ENCODE measurements at regions not wholly inside any gene's neighbourhood (a gene's known extent, or its start where the extent isn't known, plus 50 kb on each side); places are given as distances from the start of the nearest gene placed in this dataset.
A peak's percentile ranks its signal among the peaks of the same experiment; 100 is the strongest.
"Not testable (repeated sequence)": the region's sequence is repeated elsewhere in the genome, so short reads cannot be mapped to it uniquely, and the experiment has no call there.

GRCh38 chr7:67478066-67478465 lies 481.4 kb downstream of the TYW1 start:
- peaks cover 0 to 6% (median 0%) of the 10 kb centered on the region in 11 experiments; a peak in 4 of 22 replicates for H3K9me3 ChIP-seq (replicated peaks in 1 of 11)
- TF ChIP-seq Cebpa-rat (IDR thresholded peaks at IDR 0.05) = no peak
- no peak overlapping the region for H3K4me2 ChIP-seq
- no peaks in the 10 kb centered on the region for H3K27me3 ChIP-seq
- H3K36me3 ChIP-seq = no peaks in the 10 kb centered on the region
- H4K20me1 ChIP-seq = no peaks in the 10 kb centered on the region
- no peak overlapping the region for H3K4me3 ChIP-seq
- H3K4me1 ChIP-seq = no peaks in the 10 kb centered on the region
- no peak overlapping the region for H3K27ac ChIP-seq
- H3K9ac ChIP-seq = no peak overlapping the region

GRCh38 chr7:67484244-67484751 lies 487.7 kb downstream of the TYW1 start:
- Histone ChIP-seq H3K4me3 (peak overlapping the region in 5 of 10 experiments; percentile 27 to 51 (median 44); a peak in 8 of 20 replicates), H3K9me3 (replicated peaks in 1 of 11) (no peaks in the 10 kb centered on the region), H3K27me3 (no peaks in the 10 kb centered on the region), H4K20me1 (no peaks in the 10 kb centered on the region), H3K9ac (peak overlapping the region in 5 of 11 experiments; percentile 16 to 57 (median 32); a peak in 6 of 22 replicates), H3K4me1 (peaks cover 6 to 11% (median 9%) of the 10 kb centered on the region in 10 experiments; a peak in 19 of 20 replicates), H3K36me3 (no peaks in the 10 kb centered on the region), H3K4me2 (peak overlapping the region; percentile 32 to 92 (median 72); a peak in 21 of 22 replicates), H3K27ac (no peak overlapping the region)
- no peak for TF ChIP-seq Cebpa-rat (IDR thresholded peaks at IDR 0.05)

GRCh38 chr7:67486401-67486800 lies 489.8 kb downstream of the TYW1 start:
- Histone ChIP-seq H3K9ac (no peak overlapping the region), H3K4me3 (no peak overlapping the region), H3K27ac (no peak overlapping the region), H3K36me3 (no peaks in the 10 kb centered on the region), H4K20me1 (no peaks in the 10 kb centered on the region), H3K27me3 (no peaks in the 10 kb centered on the region), H3K4me1 (peaks cover 6 to 11% (median 9%) of the 10 kb centered on the region in 10 experiments; a peak in 19 of 20 replicates), H3K4me2 (no peak overlapping the region), H3K9me3 (replicated peaks in 1 of 11) (peaks cover 0 to 2% (median under 1%) of the 10 kb centered on the region in 11 experiments; a peak in 3 of 22 replicates)
- TF ChIP-seq Cebpa-rat (IDR thresholded peaks at IDR 0.05) = no peak

DNA sequence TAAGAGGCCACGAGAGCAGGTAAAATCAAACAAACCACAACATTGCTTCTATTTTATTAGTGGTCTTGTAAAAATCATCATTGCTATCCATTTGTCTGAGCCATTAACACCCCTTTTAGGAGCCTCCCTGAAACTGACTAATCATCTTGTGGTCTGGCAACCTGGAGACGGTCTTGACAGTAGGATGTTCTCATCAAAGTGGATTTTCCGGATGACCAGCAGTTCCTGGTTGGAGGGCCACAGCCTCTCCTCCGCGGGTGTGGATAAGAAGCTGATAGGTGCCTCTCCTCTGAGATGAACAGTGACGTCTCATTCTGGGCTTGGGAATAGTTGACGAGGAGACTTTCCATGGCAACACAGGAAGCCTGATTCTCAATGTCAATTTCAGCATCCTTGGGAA lies 490.7 kb downstream of the TYW1 start:
- Histone ChIP-seq H3K4me2 (no peak overlapping the region), H3K27me3 (no peaks in the 10 kb centered on the region), H3K4me1 (peaks cover 6 to 11% (median 9%) of the 10 kb centered on the region in 10 experiments; a peak in 19 of 20 replicates), H3K27ac (no peak overlapping the region), H4K20me1 (no peaks in the 10 kb centered on the region), H3K4me3 (no peak overlapping the region), H3K9ac (no peak overlapping the region), H3K9me3 (replicated peaks in 1 of 11) (peaks cover 0 to 9% (median 6%) of the 10 kb centered on the region in 11 experiments; a peak in 4 of 22 replicates), H3K36me3 (no peaks in the 10 kb centered on the region)
- TF ChIP-seq Cebpa-rat (IDR thresholded peaks at IDR 0.05) = no peak

- Histone ChIP-seq H3K9ac (no peak overlapping the region), H3K27me3 (no peaks in the 10 kb centered on the region), H3K4me1 (peaks cover under 1 to 5% (median 2%) of the 10 kb centered on the region in 10 experiments; a peak in 16 of 20 replicates), H3K27ac (no peak overlapping the region), H3K9me3 (replicated peaks in 1 of 11) (peaks cover 0 to 9% (median 6%) of the 10 kb centered on the region in 11 experiments; a peak in 4 of 22 replicates), H4K20me1 (no peaks in the 10 kb centered on the region), H3K4me3 (no peak overlapping the region), H3K4me2 (no peak overlapping the region), H3K36me3 (no peaks in the 10 kb centered on the region)
- TF ChIP-seq Cebpa-rat (IDR thresholded peaks at IDR 0.05) = no peak
Observed at GRCh38 chr7:67489881-67490280, 493.2 kb downstream of the TYW1 start.

GRCh38 chr7:67493366-67493765 lies 496.7 kb downstream of the TYW1 start:
- Histone ChIP-seq H3K27me3 (no peaks in the 10 kb centered on the region), H3K4me2 (no peak overlapping the region), H3K4me3 (no peak overlapping the region), H3K4me1 (no peaks in the 10 kb centered on the region), H3K9ac (no peak overlapping the region), H3K9me3 (replicated peaks in 1 of 11) (peaks cover 3 to 16% (median 11%) of the 10 kb centered on the region in 11 experiments; a peak in 12 of 22 replicates), H4K20me1 (no peaks in the 10 kb centered on the region), H3K36me3 (no peaks in the 10 kb centered on the region), H3K27ac (no peak overlapping the region)
- TF ChIP-seq Cebpa-rat (IDR thresholded peaks at IDR 0.05) = no peak

DNA sequence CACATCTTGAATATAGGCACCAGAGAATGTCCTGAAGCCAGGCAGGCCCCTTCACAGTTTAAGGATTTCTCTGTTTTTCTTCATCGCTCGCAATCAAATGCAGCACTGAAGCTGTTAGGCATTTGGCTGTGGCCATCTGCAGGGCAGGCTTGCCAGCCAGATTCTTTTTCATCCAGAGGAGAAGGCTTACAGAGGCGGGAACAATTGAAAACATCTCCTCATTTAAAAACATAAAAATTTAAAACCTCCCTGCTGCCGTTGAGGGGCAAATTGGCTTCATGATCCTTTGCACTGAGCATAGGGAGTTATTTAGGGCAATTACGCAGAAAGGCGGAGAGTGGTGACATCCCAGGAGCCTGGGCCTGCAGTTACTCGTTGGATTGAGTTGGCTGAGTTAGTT lies 500.0 kb downstream of the TYW1 start:
- no peaks in the 10 kb centered on the region for H3K36me3 ChIP-seq
- peaks cover 3 to 20% (median 14%) of the 10 kb centered on the region in 11 experiments; a peak in 12 of 22 replicates for H3K9me3 ChIP-seq (replicated peaks in 1 of 11)
- H4K20me1 ChIP-seq = no peaks in the 10 kb centered on the region
- no peak overlapping the region for H3K4me2 ChIP-seq
- peaks cover 0 to 2% (median 0%) of the 10 kb centered on the region in 10 experiments; a peak in 5 of 20 replicates for H3K4me1 ChIP-seq
- no peak overlapping the region for H3K27ac ChIP-seq
- no peaks in the 10 kb centered on the region for H3K27me3 ChIP-seq
- no peak overlapping the region for H3K4me3 ChIP-seq
- H3K9ac ChIP-seq = no peak overlapping the region
- TF ChIP-seq Cebpa-rat (IDR thresholded peaks at IDR 0.05) = no peak

- H3K36me3 ChIP-seq, H3K27ac ChIP-seq, H4K20me1 ChIP-seq, H3K4me3 ChIP-seq, H3K9ac ChIP-seq, H3K27me3 ChIP-seq, H3K4me2 ChIP-seq: not testable (repeated sequence)
- Histone ChIP-seq H3K9me3 (replicated peaks in 1 of 11) (peaks cover 3 to 16% (median 11%) of the 10 kb centered on the region in 11 experiments; a peak in 12 of 22 replicates), H3K4me1 (peaks cover 0 to 10% (median 5%) of the 10 kb centered on the region in 10 experiments; a peak in 10 of 20 replicates)
Observed at GRCh38 chr7:67497914-67498313, 501.3 kb downstream of the TYW1 start.

DNA sequence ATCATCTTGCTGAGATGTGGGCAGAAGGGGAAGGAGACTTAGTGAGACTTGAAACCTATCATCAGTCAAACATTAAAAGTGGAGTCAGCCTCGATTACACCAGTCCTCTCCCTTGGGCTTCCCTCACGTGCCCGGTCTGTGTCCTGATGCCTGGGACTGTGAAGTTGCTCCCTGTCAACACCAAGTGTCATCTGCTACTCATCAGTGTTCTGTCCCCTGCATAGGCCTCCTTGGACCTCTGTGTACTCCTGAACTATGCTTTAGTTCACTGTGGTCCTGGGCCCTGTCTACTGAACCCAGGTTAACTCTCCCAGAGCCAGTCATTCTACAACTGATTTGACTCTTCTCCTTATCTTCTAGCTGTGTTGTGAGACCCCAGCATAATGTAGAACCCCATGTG lies 506.3 kb downstream of the TYW1 start:
- Histone ChIP-seq H3K4me1 (peaks cover 0 to 10% (median 5%) of the 10 kb centered on the region in 10 experiments; a peak in 10 of 20 replicates), H3K27ac (no peak overlapping the region), H3K9me3 (replicated peaks in 1 of 11) (peaks cover 3 to 18% (median 12%) of the 10 kb centered on the region in 11 experiments; a peak in 13 of 22 replicates), H3K9ac (no peak overlapping the region), H3K4me3 (no peak overlapping the region), H3K4me2 (no peak overlapping the region), H4K20me1 (no peaks in the 10 kb centered on the region), H3K36me3 (no peaks in the 10 kb centered on the region), H3K27me3 (no peaks in the 10 kb centered on the region)
- no peak for TF ChIP-seq Cebpa-rat (IDR thresholded peaks at IDR 0.05)

DNA sequence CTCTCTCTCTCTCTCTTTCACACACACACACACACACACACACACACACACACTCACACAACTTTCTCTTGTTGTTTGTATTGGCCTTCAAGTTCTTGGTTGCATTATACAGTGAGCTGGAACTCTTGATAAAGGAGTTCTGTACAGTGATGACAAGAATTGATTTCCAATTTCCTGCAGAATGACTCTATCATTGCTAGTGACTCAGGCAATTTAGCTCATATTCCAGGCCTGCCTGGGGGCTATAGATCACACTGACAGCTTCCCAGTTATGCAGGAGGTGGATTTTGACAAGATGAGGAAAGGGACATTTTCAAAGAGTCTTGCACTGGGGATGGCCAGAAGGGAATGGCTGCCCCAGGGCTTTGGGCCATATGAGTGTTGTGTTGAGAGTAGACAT lies 508.8 kb downstream of the TYW1 start:
- Histone ChIP-seq H3K4me1 (peaks cover 0 to 10% (median 5%) of the 10 kb centered on the region in 10 experiments; a peak in 10 of 20 replicates), H3K4me3 (no peak overlapping the region), H3K36me3 (no peaks in the 10 kb centered on the region), H4K20me1 (no peaks in the 10 kb centered on the region), H3K27me3 (no peaks in the 10 kb centered on the region), H3K4me2 (no peak overlapping the region), H3K9me3 (replicated peaks in 1 of 11) (peaks cover 0 to 10% (median 0%) of the 10 kb centered on the region in 11 experiments; a peak in 3 of 22 replicates), H3K27ac (no peak overlapping the region), H3K9ac (no peak overlapping the region)
- no peak for TF ChIP-seq Cebpa-rat (IDR thresholded peaks at IDR 0.05)

Data from BLaER1 treated with 17β-estradiol and CSF1 and Interleukin-3, amounts not matched to agents 10 nM and 100 nM (cell line).